GM19397 (cell line): ENCODE measurements at regions not wholly inside any gene's neighbourhood (a gene's known extent, or its start where the extent isn't known, plus 50 kb on each side); places are given as distances from the start of the nearest gene placed in this dataset.

Experiments used
- ATAC-seq: cut with Tn5 transposase; IDR thresholded peaks from one replicate; pipeline ENCODE4 v1.9.1; 2021; ENCODE audit warnings: mild to moderate bottlenecking, moderate library complexity; ENCODE audit not compliant: unreplicated experiment

DNA sequence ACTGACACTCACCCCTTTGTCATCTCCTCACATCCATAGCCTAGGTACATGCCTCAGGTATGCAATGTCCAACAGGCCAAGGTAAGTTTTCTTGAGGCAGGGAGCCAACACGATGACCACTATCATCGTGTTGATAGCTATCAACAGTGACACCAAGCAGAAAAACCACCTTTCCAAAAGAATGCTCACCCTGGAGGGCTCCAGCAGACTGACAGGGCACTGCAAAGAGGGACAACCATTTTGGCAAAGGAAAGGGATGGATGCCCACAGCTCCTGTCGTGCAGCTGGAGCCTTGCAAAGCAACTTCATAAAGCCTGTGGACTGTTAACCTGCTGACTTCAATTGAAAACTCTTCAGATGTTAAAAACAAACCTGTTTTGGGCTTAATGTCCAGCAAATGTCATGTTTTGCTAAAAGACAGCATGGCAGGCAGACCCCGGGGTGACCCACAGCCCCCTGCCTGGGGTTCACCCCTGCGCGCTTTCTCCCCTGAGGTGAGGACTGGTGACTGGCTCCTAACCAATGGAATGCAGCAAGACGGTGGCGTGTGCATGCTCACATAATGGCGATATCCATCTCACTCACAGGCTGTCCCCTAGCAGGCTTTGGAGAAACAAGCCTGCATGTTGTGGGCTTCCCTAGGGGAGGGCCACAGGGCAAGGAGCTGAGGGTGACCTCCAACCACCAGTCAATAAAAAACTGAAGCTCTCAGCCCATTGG lies 293.8 kb downstream of the TCERG1L start:
- ATAC-seq = no peak

DNA sequence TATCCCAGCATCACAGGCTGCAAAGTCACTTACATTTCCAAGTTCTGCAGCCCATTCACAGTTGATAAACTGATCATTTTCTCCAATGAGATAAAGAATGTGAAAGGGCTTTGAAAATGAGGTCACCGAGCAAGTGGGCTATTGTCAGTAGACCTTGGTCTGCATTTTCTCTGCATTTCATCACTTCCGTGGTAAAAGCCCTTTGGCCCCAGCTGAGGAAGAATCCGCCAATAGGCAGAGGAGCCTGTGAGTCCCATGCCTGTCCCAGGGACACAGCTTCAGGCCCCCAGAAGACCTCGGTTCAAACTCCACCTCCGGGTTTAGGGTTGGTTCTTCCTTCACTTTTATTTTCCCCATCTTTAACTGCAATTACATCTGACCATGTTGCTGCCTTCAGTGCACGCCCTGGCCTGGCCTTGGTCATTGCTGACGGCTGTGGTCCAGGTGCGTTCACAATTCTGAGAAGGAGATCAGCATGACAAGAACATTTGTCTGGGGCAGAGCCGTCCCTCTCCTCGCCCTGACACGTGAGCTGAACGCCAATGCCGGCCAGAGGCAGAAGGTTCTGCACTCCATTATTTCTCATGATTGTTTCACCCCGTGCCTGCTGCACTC lies 292.5 kb downstream of the TCERG1L start:
- ATAC-seq = no peak

- no peak for ATAC-seq
Observed at GRCh38 chr10:131019696-131020095, 291.8 kb downstream of the TCERG1L start.

GRCh38 chr10:131020775-131021174 lies 290.7 kb downstream of the TCERG1L start:
- no peak for ATAC-seq

GRCh38 chr10:131021246-131021895 lies 290.1 kb downstream of the TCERG1L start:
- no peak for ATAC-seq

DNA sequence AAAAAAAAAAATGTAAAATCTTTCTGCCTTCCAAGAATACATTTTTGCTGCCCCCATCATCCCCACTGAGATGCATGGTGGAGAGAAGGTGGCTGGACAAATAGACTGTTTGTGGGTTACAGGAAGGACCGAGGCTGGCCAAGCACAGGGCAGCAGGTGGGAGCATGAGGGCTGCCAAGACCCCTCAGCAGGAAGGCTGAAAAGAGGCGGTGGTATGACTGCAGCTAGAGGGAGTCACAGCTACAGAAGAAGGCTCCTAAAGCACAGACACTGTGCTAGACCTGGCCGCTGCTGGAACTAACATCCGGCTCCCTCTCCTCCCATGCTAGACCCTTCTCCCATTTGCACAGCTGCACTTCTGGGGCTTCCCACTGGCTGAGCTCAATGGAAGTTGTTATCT lies 289.6 kb downstream of the TCERG1L start:
- no peak for ATAC-seq

GRCh38 chr10:131022369-131022768 lies 289.2 kb downstream of the TCERG1L start:
- no peak for ATAC-seq

- ATAC-seq = no peak
Observed at GRCh38 chr10:131022981-131023380, 288.5 kb downstream of the TCERG1L start.

DNA sequence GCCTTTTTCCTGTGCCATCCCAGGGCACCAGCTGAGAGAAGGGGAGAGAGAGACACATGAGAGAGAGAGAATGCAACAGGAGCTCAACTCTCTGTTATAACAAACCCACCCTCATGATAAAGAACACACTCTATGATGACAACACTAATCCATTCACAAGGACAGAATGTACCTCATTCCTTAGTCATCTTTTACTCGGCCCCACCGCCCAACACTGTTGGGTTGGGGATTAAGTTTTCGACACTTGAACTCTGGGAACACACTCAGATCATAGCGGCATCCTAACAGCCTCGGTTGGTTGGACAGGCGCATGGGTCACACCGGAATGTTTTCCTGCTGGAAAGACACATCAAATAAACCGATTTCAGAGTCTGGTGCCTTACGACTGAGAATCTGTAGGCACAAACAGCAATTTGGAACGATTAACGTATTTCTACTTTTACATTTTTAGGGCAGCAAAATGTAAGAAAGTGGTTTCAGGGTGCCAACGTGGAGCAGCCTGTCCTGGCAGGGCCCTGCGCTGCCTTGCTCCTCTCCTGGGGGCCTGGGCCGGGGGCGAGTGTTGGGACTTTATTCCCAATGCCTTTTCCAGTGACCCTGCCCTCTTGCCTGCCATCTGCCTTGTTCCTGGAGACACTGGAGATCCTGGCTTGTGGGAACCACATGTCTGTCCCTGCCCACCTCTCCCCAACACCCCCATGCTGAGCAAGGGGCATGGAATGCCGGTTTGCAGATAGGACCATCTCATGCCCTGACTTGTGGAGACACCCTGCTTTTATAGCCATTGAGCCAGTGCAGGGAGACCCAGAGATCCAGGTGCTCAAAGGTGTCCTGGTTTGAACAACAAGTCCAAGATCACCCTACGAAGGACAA lies 287.0 kb downstream of the TCERG1L start:
- no peak for ATAC-seq

- no peak for ATAC-seq
Observed at GRCh38 chr10:131025333-131025732, 286.2 kb downstream of the TCERG1L start.

DNA sequence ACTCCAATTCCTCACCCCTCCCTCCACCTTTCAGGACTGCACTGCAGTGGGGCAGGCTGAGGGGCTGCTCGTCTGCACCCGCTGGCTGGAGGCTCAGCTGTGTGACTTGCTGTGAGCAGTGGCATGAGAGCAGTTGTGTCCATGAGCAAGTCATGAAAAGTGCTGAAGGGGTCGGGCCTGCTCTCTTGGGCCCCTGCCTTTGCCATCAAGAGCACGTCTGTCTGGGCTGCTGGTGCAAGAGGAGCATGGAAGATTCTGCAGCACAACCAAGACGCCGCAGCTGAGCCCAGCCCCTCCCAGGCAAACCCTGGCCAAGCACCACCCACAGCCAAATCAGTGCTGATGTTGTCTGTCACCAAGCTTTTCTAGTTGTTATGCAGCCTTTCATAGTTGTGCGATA lies 284.3 kb downstream of the TCERG1L start:
- no peak for ATAC-seq

DNA sequence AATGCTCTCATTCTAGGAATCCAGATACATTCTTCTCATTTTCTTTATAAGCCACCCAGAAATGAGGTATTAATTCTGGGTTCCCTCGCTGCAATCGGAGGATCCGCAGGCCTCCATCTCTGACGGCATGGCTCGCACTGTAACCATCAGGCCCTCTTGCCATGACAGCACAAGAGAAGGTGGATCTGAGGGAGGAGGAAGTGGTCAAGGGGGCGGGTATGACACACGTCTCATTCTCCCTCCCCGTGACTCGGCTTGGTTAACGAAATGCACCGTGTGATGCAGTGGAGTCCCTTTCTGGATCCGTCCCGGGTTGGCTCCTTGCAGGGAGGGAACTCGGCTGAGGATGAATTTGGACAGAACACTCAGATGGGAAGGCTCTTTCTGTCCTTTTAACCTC lies 280.2 kb downstream of the TCERG1L start:
- no peak for ATAC-seq

- no peak for ATAC-seq
Observed at GRCh38 chr10:131032329-131033165, 279.0 kb downstream of the TCERG1L start.

- no peak for ATAC-seq
Observed at GRCh38 chr10:131033166-131034085, 278.1 kb downstream of the TCERG1L start.

DNA sequence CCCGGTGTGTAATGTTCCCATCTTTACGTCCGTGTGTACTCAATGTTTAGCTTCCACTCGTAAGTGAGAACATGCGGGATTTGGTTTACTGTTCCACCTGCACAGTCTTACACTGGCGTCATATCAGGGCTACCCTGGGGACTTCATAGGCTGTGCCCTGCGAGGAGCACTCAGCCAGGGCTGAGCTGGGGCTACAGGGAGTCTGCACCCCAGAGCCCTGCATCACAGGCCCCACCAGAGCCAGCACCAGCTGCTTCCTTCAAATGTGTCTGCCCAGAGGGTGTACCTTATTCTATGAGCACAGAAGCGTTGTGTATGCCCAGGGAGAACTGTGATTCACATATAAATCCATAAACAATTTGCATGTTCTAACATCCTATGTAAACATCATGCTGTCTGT lies 277.1 kb downstream of the TCERG1L start:
- no peak for ATAC-seq

- no peak for ATAC-seq
Observed at GRCh38 chr10:131035779-131036178, 275.7 kb downstream of the TCERG1L start.

- ATAC-seq = no peak
Observed at GRCh38 chr10:131038056-131038455, 273.5 kb downstream of the TCERG1L start.

DNA sequence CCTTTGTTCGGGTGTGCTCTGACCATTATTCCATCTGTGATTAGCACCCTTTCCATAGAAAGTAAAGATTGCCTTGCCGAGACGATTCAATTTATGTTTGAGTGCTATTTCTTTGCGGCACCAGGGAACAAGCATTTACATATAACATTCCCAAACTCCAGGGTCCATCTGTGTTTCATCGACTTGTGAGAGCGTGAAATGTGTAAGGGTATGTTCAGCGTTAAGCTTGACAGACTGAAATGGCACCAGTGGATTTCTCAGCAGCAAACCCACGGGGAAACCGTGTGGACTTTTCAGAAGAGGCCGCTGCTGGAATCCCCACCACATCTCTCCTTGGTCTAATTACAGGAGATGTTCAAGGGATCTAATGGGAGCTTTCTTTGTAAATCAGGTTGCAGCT lies 270.5 kb downstream of the TCERG1L start:
- no peak for ATAC-seq

GRCh38 chr10:131041441-131041840 lies 270.1 kb downstream of the TCERG1L start:
- no peak for ATAC-seq
